Heart left ventricle (tissue), 16 donors: ENCODE measurements at regions not wholly inside any gene's neighbourhood (a gene's known extent, or its start where the extent isn't known, plus 50 kb on each side); places are given as distances from the start of the nearest gene placed in this dataset.

Experiments used
- ATAC-seq, 4 donors: fragments of 200-7000 bp; cut with Tn5 transposase; one replicate each; pipeline ENCODE4 v1.9.1; 2020 to 2022; ENCODE audit warnings: moderate library complexity in 4 of 4, mild to moderate bottlenecking in 3 of 4, moderate number of reproducible peaks in 1 of 4
- DNase-seq, 5 donors: peaks; one replicate each; pipeline ENCODE4 v3.0.0-alpha.2; 2020
- H3K27ac ChIP-seq, 12 donors: fragments of 200-600 bp; sonication (generic) in 4 of 12; one replicate each; pipeline versions ENCODE4 v1.5.0 to v1.8.0; 2016 to 2022; ENCODE audit warnings: mild to moderate bottlenecking in 2 of 12
- H3K27me3 ChIP-seq, 9 donors: fragments of 200-600 bp; sonication (generic) in 2 of 9; one replicate each; pipeline versions ENCODE4 v1.5.1 to v1.8.0; 2016 to 2022; ENCODE audit warnings: mild to moderate bottlenecking in 3 of 9
- H3K36me3 ChIP-seq, 9 donors: fragments of 200-600 bp; sonication (generic) in 2 of 9; one replicate each; pipeline versions ENCODE4 v1.5.0 to v1.8.0; 2018 to 2022; ENCODE audit warnings: mild to moderate bottlenecking in 2 of 9
- H3K4me1 ChIP-seq, 12 donors: fragments of 200-600 bp; sonication (generic) in 4 of 12; one replicate each; pipeline versions ENCODE4 v1.5.0 to v1.8.0; 2016 to 2022; ENCODE audit warnings: mild to moderate bottlenecking in 3 of 12
- H3K4me3 ChIP-seq, 12 donors: fragments of 200-600 bp; sonication (generic) in 4 of 12; one replicate each; pipeline versions ENCODE4 v1.5.0 to v1.8.0; 2017 to 2022; ENCODE audit warnings: mild to moderate bottlenecking in 9 of 12, moderate library complexity in 4 of 12
- H3K9me3 ChIP-seq, 12 donors: fragments of 200-600 bp; sonication (generic) in 4 of 12; one replicate each; pipeline versions ENCODE4 v1.5.0 to v1.8.0; 2016 to 2022; ENCODE audit warnings: mild to moderate bottlenecking in 1 of 12
- CTCF ChIP-seq, 12 donors: fragments of 200-600 bp; sonication (generic) in 4 of 12; IDR thresholded peaks; one replicate each; pipeline versions ENCODE4 v1.5.0 to v1.8.0; 2018 to 2022; ENCODE audit warnings: antibody characterized with exemption in 12 of 12, mild to moderate bottlenecking in 5 of 12
- POLR2A ChIP-seq, 2 donors: fragments of 450-650 bp; IDR thresholded peaks; one replicate each; pipeline ENCODE4 v1.6.1; 2017; ENCODE audit warnings: antibody characterized with exemption in 2 of 2, mild to moderate bottlenecking in 2 of 2, moderate library complexity in 2 of 2
- WGBS, 4 donors: extraction: QIAGEN DNeasy Blood & Tissue Kit in 2 of 4; methylation state at CpG; one replicate each; pipeline versions ENCODE4 v1.1.5 to v1.1.7; 2013 to 2018; 5-methylcytosine and 5-hydroxymethylcytosine counted together
- intact Hi-C, 10 donors: fragments of 100-400 bp; cut with DNase I; formaldehyde crosslinking; loops; one replicate each; pipeline versions ENCODE4 v1.11.1 to v1.14.2; 2022
- donor health status: ischemic (EF 13 %, LVEDD 7.1; RV severe dilation, severe dysfunction).
- donor health status: healthy with polysubstance abuse.
- donor health status: DM: no; HTN: yes; CAD: no.
- donor health status: DM: no; HTN: no; CAD: no.
- donor health status: ischemic (EF 25% LVEDD 6.9; RV normal size, moderate dysfunction).
- donor health status: ischemic (EF 25% LVEDD 5.7; RV mildly dilated, moderate dysfunction).
- donor health status: healthy.
- donor health status: DM: yes; HTN: yes; CAD: no.
- donor health status: ischemic (EF 35%, LVEDD 5.7; RV mildly dilated, moderate dysfunction).
- donor health status: nonischemic (EF 11% LVEDD 7.7; RV severe dilation, severe dysfunction).
- donor health status: DM: yes; HTN: yes; CAD: no.
- donor health status: PGD.
- donor health status: ischemic (EF 29% LVEDD 5.4; RV normal size, mild dysfunction).
- donor health status: nonischemic (EF 23%, LVEDD 6.1; RV moderate dilation, normal function).

DNA sequence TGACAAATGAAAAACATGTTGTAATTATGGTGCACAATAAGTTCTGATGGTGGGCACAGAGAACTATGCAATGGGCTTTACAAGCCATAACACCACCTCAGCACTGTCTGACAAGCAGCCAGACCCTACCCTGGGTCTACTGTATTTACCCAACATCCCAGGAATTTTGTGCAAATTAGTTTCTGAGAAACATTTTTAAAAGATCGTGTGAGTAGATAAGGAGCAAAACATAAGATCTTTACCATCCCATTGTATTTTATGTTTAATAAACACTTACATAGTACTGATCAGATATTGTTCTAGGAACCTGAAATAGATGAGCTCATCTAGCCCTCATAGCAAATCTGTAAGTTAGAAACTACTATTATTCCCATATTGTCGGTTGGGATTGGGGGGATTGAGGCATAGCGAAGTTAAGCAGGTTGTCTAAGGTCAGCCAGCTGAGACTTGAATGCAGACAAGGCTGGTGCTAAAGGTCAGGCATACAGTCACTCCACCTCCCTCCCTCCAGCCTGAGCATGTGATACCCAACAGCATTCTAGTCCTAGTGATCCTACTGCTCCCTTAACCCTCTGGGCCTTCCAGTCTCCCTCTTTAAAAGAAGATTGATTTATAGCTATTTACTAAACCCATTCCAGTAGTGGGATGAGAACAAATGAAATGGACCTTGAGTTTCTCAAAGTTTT, 67.4 kb upstream of the STAM2 start:
- Histone ChIP-seq H3K4me3 (no peak overlapping the region), H3K9me3 (peaks cover 0 to 13% (median 7%) of the 10 kb centered on the region in 12 donors), H3K36me3 (no peaks in the 10 kb centered on the region), H3K27me3 (no peaks in the 10 kb centered on the region), H3K4me1 (peaks cover 0 to 13% (median 0%) of the 10 kb centered on the region in 12 donors), H3K27ac (peak overlapping the region in 1 of 12 donors; percentile 6)
- 87 to 91% (median 91%) methylated on average over 3 of the region's 3 CpGs for WGBS, 4 donors
- intact Hi-C loops, result loop anchor here in 1 of 10 donors (10.0 kb wide), 1 partner anchor 52 kb away; no protein-coding TSS in a partner anchor
- DNase-seq, result no peak
- TF ChIP-seq POLR2A (IDR thresholded peaks at IDR 0.05), result no peak
- no peak for TF ChIP-seq CTCF (IDR thresholded peaks at IDR 0.05)
- ATAC-seq, result no peak

DNA sequence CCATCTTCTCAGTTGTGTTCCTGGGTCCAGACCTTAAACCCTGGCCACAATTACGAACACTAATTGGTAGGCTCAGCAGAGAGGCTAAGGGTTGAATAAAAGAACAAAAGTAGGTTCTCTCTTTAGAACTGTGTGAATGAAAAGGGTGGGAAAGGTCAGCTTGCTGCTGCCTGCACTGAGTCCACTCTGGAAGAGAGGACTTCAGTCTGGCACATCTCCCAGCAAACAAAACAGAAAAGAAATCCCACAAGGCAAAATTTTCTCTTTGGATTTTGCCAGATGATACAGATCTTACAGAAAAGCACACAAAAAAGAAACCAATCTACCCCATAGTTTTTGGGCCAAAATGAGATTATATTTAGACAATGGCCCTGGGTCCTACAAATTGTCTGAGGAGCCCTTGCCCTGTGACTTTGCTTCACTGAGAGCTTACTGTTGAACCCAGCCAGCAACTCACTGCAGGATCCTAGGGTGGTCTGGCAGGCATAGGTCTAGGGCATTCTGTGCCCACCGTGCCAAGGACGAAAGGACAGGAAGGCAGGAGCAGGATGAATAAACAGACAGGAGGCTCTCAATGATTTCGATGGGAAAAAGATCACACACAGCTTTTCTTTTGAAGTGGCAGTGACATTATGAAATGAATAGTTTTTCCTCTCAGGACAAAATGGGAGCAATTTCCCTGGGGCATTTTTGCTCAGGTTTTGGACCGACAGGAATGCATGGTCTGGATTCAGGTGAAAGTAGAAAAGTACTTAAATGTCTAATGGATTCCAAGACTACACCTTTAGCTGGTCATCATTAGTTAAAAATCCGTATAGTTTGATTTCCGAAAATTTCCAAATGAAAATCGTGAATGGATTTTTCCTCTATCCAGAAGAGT, 68.4 kb upstream of the STAM2 start:
- intact Hi-C loops, result loop anchor here in 1 of 10 donors (10.0 kb wide), 1 partner anchor 51 kb away; no protein-coding TSS in a partner anchor
- Histone ChIP-seq H3K9me3 (peaks cover 0 to 13% (median 7%) of the 10 kb centered on the region in 12 donors), H3K27me3 (no peaks in the 10 kb centered on the region), H3K36me3 (no peaks in the 10 kb centered on the region), H3K4me1 (peaks cover 0 to 13% (median 0%) of the 10 kb centered on the region in 12 donors), H3K4me3 (no peak overlapping the region), H3K27ac (peak overlapping the region in 2 of 12 donors; percentile 6 to 18)
- TF ChIP-seq CTCF (IDR thresholded peaks at IDR 0.05) (no peak), POLR2A (IDR thresholded peaks at IDR 0.05) (no peak)
- DNase-seq, result no peak
- peak in 2 of 4 donors; percentile 29 for ATAC-seq
- 77 to 86% (median 79%) methylated on average over 8 of the region's 8 CpGs for WGBS, 4 donors

DNA sequence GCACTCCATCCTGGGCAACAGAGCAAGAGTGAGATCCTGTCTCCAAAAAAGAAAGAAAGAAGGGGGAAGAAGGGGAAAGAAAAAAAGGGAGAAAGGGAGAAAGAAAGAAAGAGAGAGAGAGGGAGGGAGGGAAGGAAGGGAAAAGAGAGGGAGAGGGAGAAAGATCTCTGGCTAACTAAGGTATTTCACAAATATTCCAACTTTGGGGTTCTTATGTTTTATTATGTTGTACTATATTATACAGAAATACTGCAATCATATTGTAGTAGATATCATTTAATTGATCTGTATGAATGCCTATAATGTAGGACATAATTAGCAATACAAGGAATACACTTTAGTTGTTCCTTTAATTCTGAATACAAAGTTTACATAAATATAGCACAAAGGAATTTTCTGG, 70.1 kb upstream of the STAM2 start:
- H3K27ac ChIP-seq, result no peak overlapping the region
- no peak for DNase-seq
- no peak overlapping the region for H3K4me3 ChIP-seq
- no peaks in the 10 kb centered on the region for H3K36me3 ChIP-seq
- intact Hi-C loops, result loop anchor here in 1 of 10 donors (10.0 kb wide), 1 partner anchor 49 kb away; no protein-coding TSS in a partner anchor
- peaks cover 0 to 5% (median 0%) of the 10 kb centered on the region in 12 donors for H3K9me3 ChIP-seq
- TF ChIP-seq CTCF (IDR thresholded peaks at IDR 0.05), result no peak
- no peak for TF ChIP-seq POLR2A (IDR thresholded peaks at IDR 0.05)
- H3K4me1 ChIP-seq, result peaks cover 0 to 13% (median 0%) of the 10 kb centered on the region in 12 donors
- no peaks in the 10 kb centered on the region for H3K27me3 ChIP-seq
- no peak for ATAC-seq
